IMR-90 (cell line): ENCODE measurements at regions not wholly inside any gene's neighbourhood (a gene's known extent, or its start where the extent isn't known, plus 50 kb on each side); places are given as distances from the start of the nearest gene placed in this dataset.

Experiments used
- ATAC-seq: fragments of 200-7000 bp; cut with Tn5 transposase; 2 replicates; pipeline ENCODE4 v1.9.1; 2020; ENCODE audit warnings: low read depth, mild to moderate bottlenecking, moderate library complexity
- BruUV-seq: library from RNA; stranded (reverse); fragments of 400-500 nt; replicated peaks from 2 replicates; lab custom pipeline; 2021; lab: Mats Ljungman, UMichigan
- CTCF ChIA-PET: fragments of 300-600 bp; formaldehyde crosslinking; extraction: SDS; loops from one replicate; lab custom pipeline; 2021; ENCODE audit warnings: antibody characterized with exemption; lab: Yijun Ruan, JAX
- POLR2A ChIA-PET: fragments of 300-600 bp; sonication (Branson Sonifier 250); formaldehyde crosslinking; loops from one replicate; lab custom pipeline; 2022; ENCODE audit warnings: antibody characterized with exemption; ENCODE audit not compliant: unreplicated experiment; lab: Charles Lee
- DNase-seq: peaks from one replicate; pipeline ENCODE4 v3.0.0; 2013
- H2AFZ ChIP-seq: replicated peaks from 2 replicates; pipeline ENCODE3; 2013; ENCODE audit warnings: low read length, mild to moderate bottlenecking; ENCODE audit not compliant: poor library complexity
- H2AK5ac ChIP-seq: 2 replicates; pipeline ENCODE4 v1.6.1; 2013; ENCODE audit warnings: low read depth, low read length, inconsistent platforms
- H2AK9ac ChIP-seq: replicated peaks from 2 replicates; pipeline ENCODE3; 2013; ENCODE audit warnings: mild to moderate bottlenecking, low read depth, low read length, moderate library complexity; ENCODE audit not compliant: poor library complexity
- H2BK120ac ChIP-seq: 2 replicates; pipeline ENCODE4 v1.6.1; 2013; ENCODE audit warnings: low read depth, low read length, inconsistent platforms
- H2BK15ac ChIP-seq: 3 replicates; pipeline ENCODE4 v1.6.1; 2013; ENCODE audit warnings: low read depth, low read length, inconsistent platforms
- H2BK20ac ChIP-seq: 2 replicates; pipeline ENCODE4 v1.6.1; 2013; ENCODE audit warnings: low read depth, mild to moderate bottlenecking, inconsistent platforms, low read length, moderate library complexity
- H2BK5ac ChIP-seq: 2 replicates; pipeline ENCODE4 v1.6.1; 2013; ENCODE audit warnings: mild to moderate bottlenecking, low read depth, low read length, inconsistent platforms; ENCODE audit not compliant: poor library complexity, severe bottlenecking
- H3K14ac ChIP-seq: replicated peaks from 2 replicates; pipeline ENCODE4 v1.6.1; 2013; ENCODE audit warnings: low read depth, low read length, inconsistent platforms
- H3K18ac ChIP-seq: 2 replicates; pipeline ENCODE4 v1.6.1; 2013; ENCODE audit warnings: low read depth, low read length, control low read depth
- H3K23ac ChIP-seq: 2 replicates; pipeline ENCODE4 v1.6.1; 2013; ENCODE audit warnings: low read depth, low read length, inconsistent platforms
- H3K27ac ChIP-seq: 2 replicates; pipeline ENCODE4 v1.5.1; 2013; ENCODE audit warnings: mild to moderate bottlenecking, control low read depth, low read length; ENCODE audit not compliant: insufficient read depth
- H3K27me3 ChIP-seq: 2 replicates; pipeline ENCODE4 v1.6.1; 2013; ENCODE audit warnings: low read length; ENCODE audit not compliant: control insufficient read depth, insufficient read depth
- H3K36me3 ChIP-seq: 2 replicates; pipeline ENCODE4 v1.6.1; 2013; ENCODE audit warnings: low read length, mixed read lengths; ENCODE audit not compliant: control insufficient read depth, insufficient read depth
- H3K4ac ChIP-seq: 2 replicates; pipeline ENCODE4 v1.6.1; 2013; ENCODE audit warnings: low read depth, low read length, inconsistent platforms
- H3K4me1 ChIP-seq: 2 replicates; pipeline ENCODE4 v1.6.1; 2013; ENCODE audit warnings: low read length, mixed read lengths; ENCODE audit not compliant: control insufficient read depth, insufficient read depth
- H3K4me2 ChIP-seq: 2 replicates; pipeline ENCODE4 v1.6.1; 2013; ENCODE audit warnings: low read depth, mild to moderate bottlenecking, control low read depth, low read length, moderate library complexity
- H3K4me3 ChIP-seq: 2 replicates; pipeline ENCODE4 v1.5.1; 2013; ENCODE audit warnings: low read depth, mild to moderate bottlenecking, control low read depth, low read length, moderate library complexity; ENCODE audit not compliant: insufficient read depth
- H3K56ac ChIP-seq: 2 replicates; pipeline ENCODE4 v1.6.1; 2013; ENCODE audit warnings: low read length, inconsistent platforms; ENCODE audit not compliant: insufficient read depth; ENCODE audit errors: extremely low read depth
- H3K79me1 ChIP-seq, 2 experiments: 2 replicates each; pipeline ENCODE4 v1.6.1; 2013; ENCODE audit warnings: low read length in 2 of 2, inconsistent platforms in 1 of 2, low read depth in 1 of 2
- H3K9ac ChIP-seq: 2 replicates; pipeline ENCODE4 v1.6.1; 2013; ENCODE audit warnings: low read depth, low read length, control low read depth
- H3K9me1 ChIP-seq: 2 replicates; pipeline ENCODE4 v1.6.1; 2013; ENCODE audit warnings: low read length, inconsistent platforms; ENCODE audit not compliant: insufficient read depth
- H3K9me3 ChIP-seq: 2 replicates; pipeline ENCODE4 v1.6.1; 2013; ENCODE audit warnings: low read length; ENCODE audit not compliant: control insufficient read depth, insufficient read depth
- H4K20me1 ChIP-seq: 2 replicates; pipeline ENCODE4 v1.6.1; 2013; ENCODE audit warnings: low read length, inconsistent platforms; ENCODE audit not compliant: insufficient read depth
- H4K5ac ChIP-seq: 2 replicates; pipeline ENCODE4 v1.6.1; 2013; ENCODE audit warnings: mild to moderate bottlenecking, low read depth, low read length, control low read depth
- H4K8ac ChIP-seq, 2 experiments: 2 replicates each; pipeline ENCODE4 v1.6.1; 2013; ENCODE audit warnings: low read depth in 2 of 2, low read length in 2 of 2, control low read depth in 1 of 2, inconsistent platforms in 1 of 2
- H4K91ac ChIP-seq: 2 replicates; pipeline ENCODE4 v1.6.1; 2013; ENCODE audit warnings: low read depth, low read length, inconsistent platforms; ENCODE audit not compliant: insufficient read depth
- BHLHE40 ChIP-seq: fragments of 150-350 bp; IDR thresholded peaks from 2 replicates; pipeline ENCODE4 v1.6.1; 2016; ENCODE audit warnings: mild to moderate bottlenecking, low read depth, low read length
- CEBPB ChIP-seq: IDR thresholded peaks from 2 replicates; pipeline ENCODE4 v1.6.1; 2012; ENCODE audit warnings: low read depth, low read length, improper control_type of control experiment
- CTCF ChIP-seq: conservative IDR thresholded peaks from 2 replicates; pipeline ENCODE4 v1.5.1; 2012; ENCODE audit warnings: mild to moderate bottlenecking, low read depth, low read length, improper control_type of control experiment
- FOS ChIP-seq: fragments of 150-350 bp; IDR thresholded peaks from 2 replicates; pipeline ENCODE4 v1.6.1; 2016; ENCODE audit warnings: low read depth, low read length
- MAFK ChIP-seq: IDR thresholded peaks from 2 replicates; pipeline ENCODE4 v1.6.1; 2012; ENCODE audit warnings: low read depth, low read length, improper control_type of control experiment
- MAZ ChIP-seq: IDR thresholded peaks from 2 replicates; pipeline ENCODE4 v1.6.1; 2012; ENCODE audit warnings: low read depth, mild to moderate bottlenecking, low read length, improper control_type of control experiment, moderate library complexity, borderline replicate concordance
- MXI1 ChIP-seq: IDR thresholded peaks from 2 replicates; pipeline ENCODE4 v1.6.1; 2012; ENCODE audit warnings: low read depth, mild to moderate bottlenecking, low read length, moderate library complexity, borderline replicate concordance
- NFE2L2 ChIP-seq: fragments of 150-350 bp; IDR thresholded peaks from 2 replicates; pipeline ENCODE4 v1.6.1; 2016; ENCODE audit warnings: low read depth, mild to moderate bottlenecking, low read length
- RAD21 ChIP-seq: IDR thresholded peaks from 2 replicates; pipeline ENCODE4 v1.6.1; 2012; ENCODE audit warnings: low read length, improper control_type of control experiment
- RCOR1 ChIP-seq: IDR thresholded peaks from 2 replicates; pipeline ENCODE4 v1.6.1; 2012; ENCODE audit warnings: mild to moderate bottlenecking, low read length, improper control_type of control experiment; ENCODE audit not compliant: insufficient replicate concordance
- SMC3 ChIP-seq: fragments of 150-350 bp; IDR thresholded peaks from 2 replicates; pipeline ENCODE4 v1.6.1; 2016; ENCODE audit warnings: low read depth, mild to moderate bottlenecking, antibody characterized with exemption, low read length, moderate library complexity
- USF2 ChIP-seq: fragments of 150-350 bp; IDR thresholded peaks from 2 replicates; pipeline ENCODE4 v1.6.1; 2017; ENCODE audit warnings: mild to moderate bottlenecking, antibody characterized with exemption, low read length, low read depth
- WGBS, 2 experiments: methylation state at CpG; one replicate each; pipeline versions ENCODE4 v1.1.5 to v1.1.7; 2013; ENCODE audit warnings: missing lambda C conversion rate in 2 of 2; ENCODE audit not compliant: insufficient read length in 1 of 2; ENCODE audit errors: extremely low coverage in 2 of 2; 5-methylcytosine and 5-hydroxymethylcytosine counted together
- dilution Hi-C: fragments of 300-500 bp; cut with HindIII; formaldehyde crosslinking; loops from one replicate; pipeline ENCODE4 v1.14.3; 2018; ENCODE audit warnings: low sequenced_read_pairs; ENCODE audit not compliant: unreplicated experiment
- in situ Hi-C: fragments of 300-500 bp; cut with MboI; formaldehyde crosslinking; loops from 3 replicates; pipeline ENCODE4 v1.14.3; 2019; ENCODE audit warnings: low sequenced_read_pairs, inconsistent platforms, mixed read lengths
- intact Hi-C: fragments of 100-400 bp; cut with micrococcal nuclease; formaldehyde crosslinking; loops from 2 replicates; pipeline ENCODE4 v1.10.0; 2022

GRCh38 chr13:70424428-70424827 is 316.2 kb upstream of the KLHL1 start:
- H3K4me3 ChIP-seq: no peak overlapping the region
- no peak overlapping the region for H3K14ac ChIP-seq
- H3K56ac ChIP-seq: no peak overlapping the region
- H3K27me3 ChIP-seq: no peaks in the 10 kb centered on the region
- no peak overlapping the region for H4K5ac ChIP-seq
- in situ Hi-C loops: no loop called here
- no peak overlapping the region for H3K23ac ChIP-seq
- no peaks in the 10 kb centered on the region for H3K79me1 ChIP-seq
- H2BK15ac ChIP-seq: no peak overlapping the region
- no peak overlapping the region for H4K91ac ChIP-seq
- H2BK120ac ChIP-seq: no peak overlapping the region
- WGBS, 2 experiments: 20% methylated on average over 1 of the region's 7 CpGs; no CpG with 5 or more reads in 1 of the 2 experiments
- no peaks in the 10 kb centered on the region for H3K36me3 ChIP-seq
- no peak overlapping the region for H3K4me2 ChIP-seq
- H2AFZ ChIP-seq: no peak overlapping the region
- H3K27ac ChIP-seq: no peak overlapping the region
- CTCF ChIA-PET: no interaction called here
- H3K4ac ChIP-seq: no peak overlapping the region
- no peak overlapping the region for H4K8ac ChIP-seq
- intact Hi-C loops: no loop called here
- H2AK9ac ChIP-seq: no peak overlapping the region
- TF ChIP-seq MXI1 (no peak), NFE2L2 (no peak), BHLHE40 (no peak), FOS (no peak), RAD21 (no peak), CTCF (no peak), CEBPB (no peak), SMC3 (no peak), USF2 (no peak), MAFK (no peak), MAZ (no peak), RCOR1 (no peak)
- H3K9me1 ChIP-seq: no peaks in the 10 kb centered on the region
- BruUV-seq: no TSS peak
- H3K18ac ChIP-seq: no peak overlapping the region
- no peak overlapping the region for H2AK5ac ChIP-seq
- H4K20me1 ChIP-seq: no peaks in the 10 kb centered on the region
- H2BK20ac ChIP-seq: no peak overlapping the region
- H3K9me3 ChIP-seq: peaks cover 7% of the 10 kb centered on the region
- POLR2A ChIA-PET: no interaction called here
- DNase-seq (no peak), ATAC-seq (no peak)
- no peak overlapping the region for H3K9ac ChIP-seq
- dilution Hi-C loops: no loop called here
- no peak overlapping the region for H2BK5ac ChIP-seq
- H3K4me1 ChIP-seq: no peaks in the 10 kb centered on the region
